ENCODE measurements at regions not wholly inside any gene's neighbourhood (a gene's known extent, or its start where the extent isn't known, plus 50 kb on each side); places are given as distances from the start of the nearest gene placed in this dataset. TPM values are rescaled to one million over a fixed set of nuclear protein-coding genes. Genes with fewer than 3 reads are reported as not detected.

- no peak for DNase-seq
Observed at GRCh38 chr2:215493376-215493775, 57.5 kb upstream of the FN1 start.

GRCh38 chr2:215489288-215489848 lies 53.5 kb upstream of the FN1 start:
- DNase-seq, result no peak

GRCh38 chr2:215487002-215487372 lies 51.1 kb upstream of the FN1 start:
- no peak for DNase-seq

- no peak for DNase-seq
Observed at GRCh38 chr2:215486291-215487001, 50.6 kb upstream of the FN1 start.

Small RNA genes in the stretch of these regions (small RNA-seq; reads per million reads assigned to genes)
- gene AC093850.1 (ENCODE audit: low replicate concordance), result not detected

Measured in tongue (tissue), 2 donors.